ENCODE measurements at regions not wholly inside any gene's neighbourhood (a gene's known extent, or its start where the extent isn't known, plus 50 kb on each side); places are given as distances from the start of the nearest gene placed in this dataset.

- DNase-seq, result no peak
- POLR2A ChIA-PET, result no interaction called here
- H3K36me3 Mint-ChIP-seq (ENCODE audit: low read depth), result no peaks in the 10 kb centered on the region
- H3K27ac Mint-ChIP-seq, result no peak overlapping the region
- H3K4me1 Mint-ChIP-seq (ENCODE audit: low read depth), result no peaks in the 10 kb centered on the region
- ATAC-seq, result no peak
- H3K27me3 Mint-ChIP-seq (ENCODE audit: low read depth), result no peaks in the 10 kb centered on the region
- H3K9me3 Mint-ChIP-seq (ENCODE audit: insufficient read depth), result peaks cover 9% of the 10 kb centered on the region
- no peak overlapping the region for H3K4me3 Mint-ChIP-seq
- CTCF ChIA-PET, result no interaction called here
Observed at GRCh38 chr7:52980129-52980528, 55.3 kb upstream of the POM121L12 start.

DNA sequence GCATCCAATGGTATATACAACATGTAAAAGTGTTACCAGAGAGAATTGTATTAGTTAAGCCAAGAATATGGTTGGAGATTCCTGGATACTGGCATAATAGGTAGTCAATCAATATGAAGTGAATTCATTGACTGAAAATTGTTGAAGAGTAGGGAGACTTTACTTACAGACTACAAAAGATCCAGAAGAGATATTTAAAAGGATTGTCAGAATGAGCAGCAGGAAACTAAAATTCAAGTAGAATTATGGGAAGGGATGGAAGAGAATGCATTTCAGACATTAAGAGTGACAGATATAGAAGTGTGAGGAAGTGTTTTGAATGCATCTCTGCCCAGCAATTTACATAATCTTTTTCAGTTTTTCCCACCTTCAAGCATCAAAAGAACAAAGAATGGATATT lies 62.3 kb upstream of the POM121L12 start:
- ATAC-seq (no peak), DNase-seq (no peak)
- Mint-ChIP-seq H3K4me3 (no peak overlapping the region), H3K27me3 (ENCODE audit: low read depth) (no peaks in the 10 kb centered on the region), H3K27ac (no peak overlapping the region), H3K36me3 (ENCODE audit: low read depth) (no peaks in the 10 kb centered on the region), H3K9me3 (ENCODE audit: insufficient read depth) (peaks cover 7% of the 10 kb centered on the region), H3K4me1 (ENCODE audit: low read depth) (no peaks in the 10 kb centered on the region)
- CTCF ChIA-PET, result no interaction called here
- POLR2A ChIA-PET, result no interaction called here

- no peak overlapping the region for H3K27ac Mint-ChIP-seq
- H3K4me1 Mint-ChIP-seq (ENCODE audit: low read depth), result no peaks in the 10 kb centered on the region
- no peaks in the 10 kb centered on the region for H3K36me3 Mint-ChIP-seq (ENCODE audit: low read depth)
- peaks cover 19% of the 10 kb centered on the region for H3K9me3 Mint-ChIP-seq (ENCODE audit: insufficient read depth)
- ChIA-PET POLR2A (no interaction called here), CTCF (no interaction called here)
- no peak for ATAC-seq
- DNase-seq, result no peak
- no peaks in the 10 kb centered on the region for H3K27me3 Mint-ChIP-seq (ENCODE audit: low read depth)
- no peak overlapping the region for H3K4me3 Mint-ChIP-seq
Observed at GRCh38 chr7:52962402-52963076, 72.9 kb upstream of the POM121L12 start.

DNA sequence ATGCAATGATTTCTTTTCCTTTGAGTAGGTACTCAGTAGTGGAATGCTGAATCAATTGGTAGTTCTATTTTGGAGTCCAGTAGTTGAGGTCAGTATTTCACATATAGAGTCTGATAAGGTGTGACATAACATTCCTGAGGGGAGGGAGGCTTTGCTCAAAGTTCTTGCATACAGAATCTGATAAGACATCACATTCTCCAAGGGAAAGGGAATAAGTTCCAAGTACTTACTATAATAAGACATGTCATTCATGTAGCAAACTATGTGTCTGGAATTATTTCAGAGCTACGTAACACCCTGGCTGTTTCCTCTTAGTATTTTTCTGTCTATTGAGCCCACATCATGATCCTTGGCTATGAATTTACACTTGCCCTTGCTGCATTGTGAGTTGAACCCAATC lies 74.3 kb upstream of the POM121L12 start:
- DNase-seq (no peak), ATAC-seq (no peak)
- H3K9me3 Mint-ChIP-seq (ENCODE audit: insufficient read depth), result peaks cover 21% of the 10 kb centered on the region
- H3K27me3 Mint-ChIP-seq (ENCODE audit: low read depth), result no peaks in the 10 kb centered on the region
- H3K4me3 Mint-ChIP-seq, result no peak overlapping the region
- POLR2A ChIA-PET, result no interaction called here
- no peaks in the 10 kb centered on the region for H3K36me3 Mint-ChIP-seq (ENCODE audit: low read depth)
- no peak overlapping the region for H3K27ac Mint-ChIP-seq
- H3K4me1 Mint-ChIP-seq (ENCODE audit: low read depth), result no peaks in the 10 kb centered on the region
- CTCF ChIA-PET, result no interaction called here

- no peaks in the 10 kb centered on the region for H3K4me1 Mint-ChIP-seq (ENCODE audit: low read depth)
- DNase-seq, result no peak
- no peaks in the 10 kb centered on the region for H3K27me3 Mint-ChIP-seq (ENCODE audit: low read depth)
- no peak overlapping the region for H3K4me3 Mint-ChIP-seq
- ChIA-PET CTCF (no interaction called here), POLR2A (no interaction called here)
- no peak overlapping the region for H3K27ac Mint-ChIP-seq
- no peak for ATAC-seq
- peaks cover 23% of the 10 kb centered on the region for H3K9me3 Mint-ChIP-seq (ENCODE audit: insufficient read depth)
- H3K36me3 Mint-ChIP-seq (ENCODE audit: low read depth), result no peaks in the 10 kb centered on the region
Observed at GRCh38 chr7:52959878-52960660, 75.4 kb upstream of the POM121L12 start.

DNA sequence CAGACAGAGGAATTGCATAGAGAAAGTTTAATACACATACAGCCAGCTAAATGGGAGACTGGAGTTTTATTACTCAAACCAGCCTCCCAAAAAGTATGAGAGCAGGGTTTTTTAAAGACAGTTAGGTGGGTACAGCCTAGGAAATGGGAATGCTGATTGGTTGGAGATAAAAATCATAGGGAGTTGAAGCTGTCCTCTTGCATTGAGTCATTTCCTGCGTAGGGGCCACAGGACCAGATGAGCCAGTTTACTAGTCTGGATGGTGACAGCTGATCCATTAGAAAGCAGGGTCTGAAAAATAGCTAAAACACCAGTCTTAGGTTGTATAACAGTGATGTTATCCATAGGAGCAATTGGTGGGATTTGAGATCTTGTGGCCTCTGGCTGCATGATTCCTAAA lies 76.1 kb upstream of the POM121L12 start:
- H3K27me3 Mint-ChIP-seq (ENCODE audit: low read depth), result no peaks in the 10 kb centered on the region
- peaks cover 23% of the 10 kb centered on the region for H3K9me3 Mint-ChIP-seq (ENCODE audit: insufficient read depth)
- DNase-seq (no peak), ATAC-seq (no peak)
- H3K4me3 Mint-ChIP-seq, result no peak overlapping the region
- ChIA-PET POLR2A (no interaction called here), CTCF (no interaction called here)
- H3K27ac Mint-ChIP-seq, result no peak overlapping the region
- H3K36me3 Mint-ChIP-seq (ENCODE audit: low read depth), result no peaks in the 10 kb centered on the region
- no peaks in the 10 kb centered on the region for H3K4me1 Mint-ChIP-seq (ENCODE audit: low read depth)

DNA sequence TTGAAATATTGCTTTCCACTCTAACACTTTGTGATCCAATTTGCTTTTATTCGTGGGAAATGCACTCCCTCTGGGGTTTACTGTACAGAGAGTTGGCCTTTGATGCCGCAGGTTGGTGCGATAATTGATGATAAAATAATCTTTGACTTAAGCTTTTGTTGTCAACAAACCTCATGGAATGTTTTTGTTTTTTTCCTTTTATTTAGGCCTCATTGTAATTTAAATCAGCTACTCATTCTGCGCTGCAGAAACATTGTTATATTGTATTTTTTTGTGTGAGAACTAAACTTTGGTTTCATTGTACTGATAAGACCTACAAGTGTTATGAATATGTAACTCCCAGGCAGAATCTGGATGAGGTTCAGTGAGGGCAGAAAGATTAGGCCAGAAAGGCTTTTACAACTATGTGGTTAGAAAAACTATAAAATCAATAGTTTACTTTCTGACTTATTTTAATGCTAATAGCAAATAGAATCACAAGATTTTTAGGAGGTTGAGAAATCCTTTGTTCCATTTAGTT lies 76.8 kb upstream of the POM121L12 start:
- DNase-seq (no peak), ATAC-seq (no peak)
- Mint-ChIP-seq H3K4me1 (ENCODE audit: low read depth) (no peaks in the 10 kb centered on the region), H3K4me3 (no peak overlapping the region), H3K36me3 (ENCODE audit: low read depth) (no peaks in the 10 kb centered on the region), H3K27me3 (ENCODE audit: low read depth) (no peaks in the 10 kb centered on the region), H3K9me3 (ENCODE audit: insufficient read depth) (peaks cover 23% of the 10 kb centered on the region), H3K27ac (no peak overlapping the region)
- POLR2A ChIA-PET, result no interaction called here
- CTCF ChIA-PET, result no interaction called here

GRCh38 chr7:52956379-52956915 lies 79.0 kb upstream of the POM121L12 start:
- Mint-ChIP-seq H3K27me3 (ENCODE audit: low read depth) (no peaks in the 10 kb centered on the region), H3K4me1 (ENCODE audit: low read depth) (no peaks in the 10 kb centered on the region), H3K4me3 (no peak overlapping the region), H3K27ac (no peak overlapping the region), H3K36me3 (ENCODE audit: low read depth) (no peaks in the 10 kb centered on the region), H3K9me3 (ENCODE audit: insufficient read depth) (peaks cover 16% of the 10 kb centered on the region)
- CTCF ChIA-PET, result no interaction called here
- DNase-seq (no peak), ATAC-seq (no peak)
- POLR2A ChIA-PET, result no interaction called here

DNA sequence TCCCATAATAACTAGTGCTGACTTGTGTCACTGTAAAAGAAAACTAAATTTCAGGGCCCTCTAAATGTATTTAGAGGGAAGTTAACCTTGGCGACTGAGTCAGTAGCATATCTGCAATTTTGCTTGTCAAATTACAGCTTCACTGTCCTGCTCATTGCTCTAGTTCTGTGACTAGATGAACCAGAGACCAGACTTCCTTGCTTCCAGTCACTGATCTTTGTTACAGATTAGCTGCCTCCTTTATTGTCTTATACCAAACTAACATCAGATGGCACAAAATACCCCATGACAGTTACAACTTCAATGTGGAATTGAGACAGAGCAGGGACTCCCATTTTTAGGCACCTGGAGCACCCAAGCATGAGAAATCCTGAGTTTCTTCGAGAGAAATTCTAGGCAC lies 79.9 kb upstream of the POM121L12 start:
- H3K9me3 Mint-ChIP-seq (ENCODE audit: insufficient read depth), result peaks cover 11% of the 10 kb centered on the region
- H3K4me1 Mint-ChIP-seq (ENCODE audit: low read depth), result no peaks in the 10 kb centered on the region
- H3K27ac Mint-ChIP-seq, result no peak overlapping the region
- no peak overlapping the region for H3K4me3 Mint-ChIP-seq
- H3K27me3 Mint-ChIP-seq (ENCODE audit: low read depth), result no peaks in the 10 kb centered on the region
- ATAC-seq, result no peak
- ChIA-PET CTCF (no interaction called here), POLR2A (no interaction called here)
- no peaks in the 10 kb centered on the region for H3K36me3 Mint-ChIP-seq (ENCODE audit: low read depth)
- no peak for DNase-seq

DNA sequence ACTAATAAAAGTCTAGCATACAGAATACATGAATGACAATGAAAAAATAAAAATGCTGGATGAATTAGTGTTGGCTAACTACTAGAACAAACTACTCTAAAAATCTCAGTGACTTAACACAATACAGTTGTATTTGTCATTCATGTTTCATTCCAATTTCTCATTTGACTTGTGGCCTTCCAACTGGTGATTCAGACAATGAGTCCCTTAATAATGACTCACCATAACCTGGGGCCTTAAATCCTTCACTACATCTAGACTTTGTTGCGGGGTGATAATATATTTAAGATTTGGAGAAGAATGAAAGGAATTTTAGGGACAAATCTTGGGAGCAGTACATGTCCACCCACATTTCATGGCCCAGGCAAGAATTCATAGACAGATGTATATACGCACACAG lies 90.5 kb upstream of the POM121L12 start:
- H3K4me1 Mint-ChIP-seq (ENCODE audit: low read depth), result no peaks in the 10 kb centered on the region
- ChIA-PET POLR2A (no interaction called here), CTCF (no interaction called here)
- no peak overlapping the region for H3K4me3 Mint-ChIP-seq
- no peak overlapping the region for H3K27ac Mint-ChIP-seq
- no peak for ATAC-seq
- DNase-seq, result no peak
- H3K27me3 Mint-ChIP-seq (ENCODE audit: low read depth), result no peaks in the 10 kb centered on the region
- H3K9me3 Mint-ChIP-seq (ENCODE audit: insufficient read depth), result peaks cover 21% of the 10 kb centered on the region
- no peaks in the 10 kb centered on the region for H3K36me3 Mint-ChIP-seq (ENCODE audit: low read depth)

- H3K9me3 Mint-ChIP-seq (ENCODE audit: insufficient read depth), result peaks cover 28% of the 10 kb centered on the region
- no peak overlapping the region for H3K4me3 Mint-ChIP-seq
- CTCF ChIA-PET, result no interaction called here
- H3K27ac Mint-ChIP-seq, result no peak overlapping the region
- no peaks in the 10 kb centered on the region for H3K4me1 Mint-ChIP-seq (ENCODE audit: low read depth)
- H3K36me3 Mint-ChIP-seq (ENCODE audit: low read depth), result no peaks in the 10 kb centered on the region
- POLR2A ChIA-PET, result no interaction called here
- no peak for DNase-seq
- no peaks in the 10 kb centered on the region for H3K27me3 Mint-ChIP-seq (ENCODE audit: low read depth)
- no peak for ATAC-seq
Observed at GRCh38 chr7:52940481-52940880, 95.0 kb upstream of the POM121L12 start.

- DNase-seq (no peak), ATAC-seq (no peak)
- H3K27ac Mint-ChIP-seq, result no peak overlapping the region
- H3K27me3 Mint-ChIP-seq (ENCODE audit: low read depth), result no peaks in the 10 kb centered on the region
- ChIA-PET POLR2A (no interaction called here), CTCF (no interaction called here)
- H3K4me3 Mint-ChIP-seq, result no peak overlapping the region
- peaks cover 33% of the 10 kb centered on the region for H3K9me3 Mint-ChIP-seq (ENCODE audit: insufficient read depth)
- H3K4me1 Mint-ChIP-seq (ENCODE audit: low read depth), result no peaks in the 10 kb centered on the region
- no peaks in the 10 kb centered on the region for H3K36me3 Mint-ChIP-seq (ENCODE audit: low read depth)
Observed at GRCh38 chr7:52938455-52939133, 96.8 kb upstream of the POM121L12 start.

Measured in activated CD8-positive, alpha-beta T cell treated with anti-CD3 and anti-CD28 coated beads, Interleukin-2, amount 10 ng/mL, durations not matched to agents 7 days and 5 days (primary cell).